Amniotic epithelial cell (primary cell): ENCODE measurements at regions not wholly inside any gene's neighbourhood (a gene's known extent, or its start where the extent isn't known, plus 50 kb on each side); places are given as distances from the start of the nearest gene placed in this dataset.

Experiments
- DNase-seq: peaks from one replicate; pipeline ENCODE4 v3.0.0-alpha.2; 2010; ENCODE audit warnings: low read depth

- DNase-seq, result no peak
Measured at GRCh38 chr2:157933160-157933920, 57.2 kb upstream of the ACVR1 start.

- DNase-seq, result no peak
Measured at GRCh38 chr2:157932480-157933159, 56.5 kb upstream of the ACVR1 start.

- DNase-seq, result no peak
Measured at GRCh38 chr2:157931542-157931941, 55.4 kb upstream of the ACVR1 start.

- DNase-seq, result no peak
Measured at GRCh38 chr2:157930728-157931127, 54.6 kb upstream of the ACVR1 start.

- DNase-seq, result no peak
Measured at GRCh38 chr2:157929871-157930667, 53.9 kb upstream of the ACVR1 start.

GRCh38 chr2:157928372-157928771, 52.2 kb upstream of the ACVR1 start:
- DNase-seq, result no peak

- DNase-seq, result no peak
Measured at GRCh38 chr2:157927155-157927554, 51.0 kb upstream of the ACVR1 start.
